ENCODE measurements at regions not wholly inside any gene's neighbourhood (a gene's known extent, or its start where the extent isn't known, plus 50 kb on each side); places are given as distances from the start of the nearest gene placed in this dataset.

DNA sequence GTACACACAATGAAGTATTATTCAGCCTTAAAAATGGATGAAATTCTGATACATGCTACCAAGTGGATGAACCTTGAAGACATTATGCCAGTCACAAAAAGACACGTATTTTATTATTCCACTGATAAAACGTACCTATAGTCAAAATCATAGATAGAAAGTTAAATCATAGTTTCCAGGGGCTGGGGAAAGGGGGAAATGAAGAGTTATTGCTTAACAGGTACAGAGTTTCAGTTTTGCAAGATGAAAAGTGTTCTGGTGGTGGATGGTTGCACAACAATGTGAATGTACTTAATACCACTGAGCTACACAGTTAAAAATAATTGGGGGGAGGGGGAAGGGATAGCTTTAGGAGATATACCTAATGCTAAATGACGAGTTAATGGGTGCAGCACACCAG lies 63.5 kb upstream of the FOXN2 start:
- TF ChIP-seq, protein P1, sequence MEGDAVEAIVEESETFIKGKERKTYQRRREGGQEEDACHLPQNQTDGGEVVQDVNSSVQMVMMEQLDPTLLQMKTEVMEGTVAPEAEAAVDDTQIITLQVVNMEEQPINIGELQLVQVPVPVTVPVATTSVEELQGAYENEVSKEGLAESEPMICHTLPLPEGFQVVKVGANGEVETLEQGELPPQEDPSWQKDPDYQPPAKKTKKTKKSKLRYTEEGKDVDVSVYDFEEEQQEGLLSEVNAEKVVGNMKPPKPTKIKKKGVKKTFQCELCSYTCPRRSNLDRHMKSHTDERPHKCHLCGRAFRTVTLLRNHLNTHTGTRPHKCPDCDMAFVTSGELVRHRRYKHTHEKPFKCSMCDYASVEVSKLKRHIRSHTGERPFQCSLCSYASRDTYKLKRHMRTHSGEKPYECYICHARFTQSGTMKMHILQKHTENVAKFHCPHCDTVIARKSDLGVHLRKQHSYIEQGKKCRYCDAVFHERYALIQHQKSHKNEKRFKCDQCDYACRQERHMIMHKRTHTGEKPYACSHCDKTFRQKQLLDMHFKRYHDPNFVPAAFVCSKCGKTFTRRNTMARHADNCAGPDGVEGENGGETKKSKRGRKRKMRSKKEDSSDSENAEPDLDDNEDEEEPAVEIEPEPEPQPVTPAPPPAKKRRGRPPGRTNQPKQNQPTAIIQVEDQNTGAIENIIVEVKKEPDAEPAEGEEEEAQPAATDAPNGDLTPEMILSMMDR (IDR thresholded peaks at IDR 0.05): no peak
- no peak for TF ChIP-seq POLR2A (IDR thresholded peaks at IDR 0.05)
